ENCODE measurements at regions not wholly inside any gene's neighbourhood (a gene's known extent, or its start where the extent isn't known, plus 50 kb on each side); places are given as distances from the start of the nearest gene placed in this dataset.

- TF ChIP-seq EZH2 (IDR thresholded peaks at IDR 0.05; ENCODE audit: insufficient read depth, poor library complexity, severe bottlenecking): no peak
- no peak for TF ChIP-seq EZH2phosphoT487 (IDR thresholded peaks at IDR 0.05; ENCODE audit: insufficient read depth, low read depth)
These were observed 1805.3 kb upstream of the DEFB115 start for GRCh38 chr20:29452186-29452585.
